NCI-H82 (cell line): ENCODE measurements at regions not wholly inside any gene's neighbourhood (a gene's known extent, or its start where the extent isn't known, plus 50 kb on each side); places are given as distances from the start of the nearest gene placed in this dataset.
A peak's percentile ranks its signal among the peaks of the same experiment; 100 is the strongest.

Experiments
- DNase-seq: peaks from one replicate; lab custom pipeline; 2025; lab: John Stamatoyannopoulos, UW

- no peak for DNase-seq
Observed at GRCh38 chr15:95394186-95395067, 936.1 kb upstream of the NR2F2 start.

GRCh38 chr15:95400428-95400827 is 930.1 kb upstream of the NR2F2 start:
- no peak for DNase-seq

- DNase-seq = no peak
Observed at GRCh38 chr15:95401587-95401986, 928.9 kb upstream of the NR2F2 start.

GRCh38 chr15:95405447-95405846 is 925.1 kb upstream of the NR2F2 start:
- no peak for DNase-seq

GRCh38 chr15:95407534-95407933 is 923.0 kb upstream of the NR2F2 start:
- no peak for DNase-seq

- DNase-seq = no peak
Observed at GRCh38 chr15:95409211-95409610, 921.3 kb upstream of the NR2F2 start.

- no peak for DNase-seq
Observed at GRCh38 chr15:95409626-95410310, 920.7 kb upstream of the NR2F2 start.

- no peak for DNase-seq
Observed at GRCh38 chr15:95410757-95411156, 919.7 kb upstream of the NR2F2 start.

- no peak for DNase-seq
Observed at GRCh38 chr15:95416576-95416975, 913.9 kb upstream of the NR2F2 start.

- DNase-seq = no peak
Observed at GRCh38 chr15:95417761-95418160, 912.7 kb upstream of the NR2F2 start.

GRCh38 chr15:95422255-95422654 is 908.2 kb upstream of the NR2F2 start:
- DNase-seq = no peak

- DNase-seq = no peak
Observed at GRCh38 chr15:95425859-95426258, 904.6 kb upstream of the NR2F2 start.

GRCh38 chr15:95429345-95429744 is 901.2 kb upstream of the NR2F2 start:
- DNase-seq = no peak

GRCh38 chr15:95431518-95431917 is 899.0 kb upstream of the NR2F2 start:
- DNase-seq = no peak

GRCh38 chr15:95432878-95433405 is 897.6 kb upstream of the NR2F2 start:
- DNase-seq = no peak

- peak; percentile 95 for DNase-seq
Observed at GRCh38 chr15:95439922-95440376, 890.6 kb upstream of the NR2F2 start.

- DNase-seq = no peak
Observed at GRCh38 chr15:95440712-95441111, 889.8 kb upstream of the NR2F2 start.

GRCh38 chr15:95442107-95442719 is 888.3 kb upstream of the NR2F2 start:
- DNase-seq = no peak

GRCh38 chr15:95444860-95445259 is 885.6 kb upstream of the NR2F2 start:
- no peak for DNase-seq

GRCh38 chr15:95446854-95447253 is 883.6 kb upstream of the NR2F2 start:
- no peak for DNase-seq

- no peak for DNase-seq
Observed at GRCh38 chr15:95447486-95447885, 883.0 kb upstream of the NR2F2 start.

- no peak for DNase-seq
Observed at GRCh38 chr15:95448531-95449229, 881.8 kb upstream of the NR2F2 start.
